ENCODE measurements at regions not wholly inside any gene's neighbourhood (a gene's known extent, or its start where the extent isn't known, plus 50 kb on each side); places are given as distances from the start of the nearest gene placed in this dataset.

- no peak for TF ChIP-seq ELK4 (IDR thresholded peaks at IDR 0.05; ENCODE audit: borderline replicate concordance, low read depth, low read length)
- no peak for TF ChIP-seq AEBP2 (tag by site-specific recombination; IDR thresholded peaks at IDR 0.05; ENCODE audit: borderline replicate concordance)
These were observed 149.2 kb upstream of the REG3G start (continued) for GRCh38 chr2:78876316-78876688.

GRCh38 chr2:78887446-78887845, 138.1 kb upstream of the REG3G start:
- TF ChIP-seq ZNF274 (IDR thresholded peaks at IDR 0.05; ENCODE audit: low read length): no peak
- TF ChIP-seq ZNF274 (tag by site-specific recombination; IDR thresholded peaks at IDR 0.05; ENCODE audit: borderline replicate concordance): no peak
- Histone ChIP-seq H3K9me3 (ENCODE audit: control insufficient read depth, insufficient read depth, low read depth, low read length) (no peaks in the 10 kb centered on the region), H3K36me3 (ENCODE audit: control insufficient read depth in 2 of 2, insufficient read depth in 1 of 2, low read length in 2 of 2) (no peaks in the 10 kb centered on the region), H3K4me1 (ENCODE audit: control insufficient read depth, insufficient read depth, low read length) (no peaks in the 10 kb centered on the region), H3K27ac (ENCODE audit: extremely low read depth, low read depth, low read length) (no peak overlapping the region), H3K4me3 (ENCODE audit: low read depth, low read length) (no peak overlapping the region)
- ChIA-PET POLR2A (no interaction called here), CTCF (interaction anchor here (0.5 kb wide), 1 partner anchor 100 kb away, joined by 3 read pairs; no protein-coding TSS in a partner anchor)

- TF ChIP-seq ZNF274 (IDR thresholded peaks at IDR 0.05; ENCODE audit: low read length) (no peak), ZNF274 (tag by site-specific recombination; IDR thresholded peaks at IDR 0.05; ENCODE audit: borderline replicate concordance) (no peak), ZNF404 (tag by site-specific recombination; IDR thresholded peaks at IDR 0.05) (no peak), KLF10 (tag by site-specific recombination; IDR thresholded peaks at IDR 0.05) (no peak), ZNF626 (tag by site-specific recombination; IDR thresholded peaks at IDR 0.05) (no peak), TSHZ1 (tag by site-specific recombination; IDR thresholded peaks at IDR 0.05; ENCODE audit: borderline replicate concordance) (no peak), KLF9 (tag by site-specific recombination; IDR thresholded peaks at IDR 0.05; ENCODE audit: low read depth) (no peak), ZNF514 (tag by site-specific recombination; IDR thresholded peaks at IDR 0.05) (no peak), ZNF555 (tag by site-specific recombination; conservative IDR thresholded peaks at IDR 0.05) (no peak), OVOL3 (tag by site-specific recombination; IDR thresholded peaks at IDR 0.05) (no peak), ZNF561 (tag by site-specific recombination; IDR thresholded peaks at IDR 0.05; ENCODE audit: borderline replicate concordance) (no peak), ZNF513 (tag by site-specific recombination; IDR thresholded peaks at IDR 0.05) (no peak), HOXA7 (CRISPR knock-in tag; IDR thresholded peaks at IDR 0.05; ENCODE audit: borderline replicate concordance) (no peak), ZBTB11 (tag by site-specific recombination; conservative IDR thresholded peaks at IDR 0.05; ENCODE audit: low read depth) (no peak)
- ChIA-PET CTCF (no interaction called here), POLR2A (no interaction called here)
- H3K9me3 ChIP-seq (ENCODE audit: control insufficient read depth, insufficient read depth, low read depth, low read length): no peaks in the 10 kb centered on the region
- no peak overlapping the region for H3K4me3 ChIP-seq (ENCODE audit: low read depth, low read length)
- no peaks in the 10 kb centered on the region for H3K36me3 ChIP-seq (ENCODE audit: control insufficient read depth in 2 of 2, insufficient read depth in 1 of 2, low read length in 2 of 2)
- H3K4me1 ChIP-seq (ENCODE audit: control insufficient read depth, insufficient read depth, low read length): no peaks in the 10 kb centered on the region
- H3K27ac ChIP-seq (ENCODE audit: extremely low read depth, low read depth, low read length): no peak overlapping the region
These were observed 134.6 kb upstream of the REG3G start for GRCh38 chr2:78890935-78891334.

Data from HEK293 (cell line).